ENCODE measurements at regions not wholly inside any gene's neighbourhood (a gene's known extent, or its start where the extent isn't known, plus 50 kb on each side); places are given as distances from the start of the nearest gene placed in this dataset.

GRCh38 chr13:85377783-85378182 is 421.4 kb downstream of the SLITRK6 start:
- intact Hi-C loops (cut with DNase I) = no loop called here
- Histone ChIP-seq H3K27ac (no peak overlapping the region), H3K27me3 (no peaks in the 10 kb centered on the region), H3K4me1 (replicated peaks in 1 of 2) (no peaks in the 10 kb centered on the region), H3K4me3 (no peak overlapping the region), H3K9me3 (replicated peaks in 1 of 3) (no peaks in the 10 kb centered on the region), H3K36me3 (replicated peaks in 1 of 2) (no peaks in the 10 kb centered on the region)
- TF ChIP-seq POLR2A (IDR thresholded peaks at IDR 0.05) = no peak
- no peak for TF ChIP-seq CTCF (IDR thresholded peaks at IDR 0.05)
- WGBS, 4 donors = 48 to 87% (median 74%) methylated on average over 2 of the region's 2 CpGs
- no peak for DNase-seq

- WGBS, 4 donors = 63 to 73% (median 71%) methylated on average over 3 of the region's 3 CpGs
- intact Hi-C loops (cut with DNase I) = no loop called here
- H3K36me3 ChIP-seq (replicated peaks in 1 of 2) = no peaks in the 10 kb centered on the region
- H3K9me3 ChIP-seq (replicated peaks in 1 of 3) = no peaks in the 10 kb centered on the region
- DNase-seq = no peak
- H3K27me3 ChIP-seq = no peaks in the 10 kb centered on the region
- H3K27ac ChIP-seq = no peak overlapping the region
- no peaks in the 10 kb centered on the region for H3K4me1 ChIP-seq (replicated peaks in 1 of 2)
- H3K4me3 ChIP-seq = no peak overlapping the region
- TF ChIP-seq CTCF (IDR thresholded peaks at IDR 0.05) (no peak), POLR2A (IDR thresholded peaks at IDR 0.05) (no peak)
Observed at GRCh38 chr13:85373322-85373721, 425.9 kb downstream of the SLITRK6 start.

- H3K4me1 ChIP-seq (replicated peaks in 1 of 2) = no peaks in the 10 kb centered on the region
- H3K4me3 ChIP-seq = no peak overlapping the region
- no peak overlapping the region for H3K27ac ChIP-seq
- H3K27me3 ChIP-seq = no peaks in the 10 kb centered on the region
- TF ChIP-seq CTCF (IDR thresholded peaks at IDR 0.05) (no peak), POLR2A (IDR thresholded peaks at IDR 0.05) (no peak)
- H3K9me3 ChIP-seq (replicated peaks in 1 of 3) = no peaks in the 10 kb centered on the region
- intact Hi-C loops (cut with DNase I) = no loop called here
- no peak for DNase-seq
- H3K36me3 ChIP-seq (replicated peaks in 1 of 2) = no peaks in the 10 kb centered on the region
Observed at GRCh38 chr13:85371254-85371653, 428.0 kb downstream of the SLITRK6 start.

GRCh38 chr13:85368686-85369085 is 430.5 kb downstream of the SLITRK6 start:
- TF ChIP-seq CTCF (IDR thresholded peaks at IDR 0.05) = no peak
- no peak for TF ChIP-seq POLR2A (IDR thresholded peaks at IDR 0.05)
- Histone ChIP-seq H3K36me3 (replicated peaks in 1 of 2) (no peaks in the 10 kb centered on the region), H3K27me3 (no peaks in the 10 kb centered on the region), H3K27ac (no peak overlapping the region), H3K9me3 (replicated peaks in 1 of 3) (no peaks in the 10 kb centered on the region), H3K4me3 (no peak overlapping the region), H3K4me1 (replicated peaks in 1 of 2) (no peaks in the 10 kb centered on the region)
- DNase-seq = no peak
- intact Hi-C loops (cut with DNase I) = no loop called here
- 90 to 95% (median 93%) methylated on average over 1 of the region's 1 CpG for WGBS, 4 donors

All from adrenal gland (tissue), 9 donors.